ENCODE measurements at regions not wholly inside any gene's neighbourhood (a gene's known extent, or its start where the extent isn't known, plus 50 kb on each side); places are given as distances from the start of the nearest gene placed in this dataset.

DNA sequence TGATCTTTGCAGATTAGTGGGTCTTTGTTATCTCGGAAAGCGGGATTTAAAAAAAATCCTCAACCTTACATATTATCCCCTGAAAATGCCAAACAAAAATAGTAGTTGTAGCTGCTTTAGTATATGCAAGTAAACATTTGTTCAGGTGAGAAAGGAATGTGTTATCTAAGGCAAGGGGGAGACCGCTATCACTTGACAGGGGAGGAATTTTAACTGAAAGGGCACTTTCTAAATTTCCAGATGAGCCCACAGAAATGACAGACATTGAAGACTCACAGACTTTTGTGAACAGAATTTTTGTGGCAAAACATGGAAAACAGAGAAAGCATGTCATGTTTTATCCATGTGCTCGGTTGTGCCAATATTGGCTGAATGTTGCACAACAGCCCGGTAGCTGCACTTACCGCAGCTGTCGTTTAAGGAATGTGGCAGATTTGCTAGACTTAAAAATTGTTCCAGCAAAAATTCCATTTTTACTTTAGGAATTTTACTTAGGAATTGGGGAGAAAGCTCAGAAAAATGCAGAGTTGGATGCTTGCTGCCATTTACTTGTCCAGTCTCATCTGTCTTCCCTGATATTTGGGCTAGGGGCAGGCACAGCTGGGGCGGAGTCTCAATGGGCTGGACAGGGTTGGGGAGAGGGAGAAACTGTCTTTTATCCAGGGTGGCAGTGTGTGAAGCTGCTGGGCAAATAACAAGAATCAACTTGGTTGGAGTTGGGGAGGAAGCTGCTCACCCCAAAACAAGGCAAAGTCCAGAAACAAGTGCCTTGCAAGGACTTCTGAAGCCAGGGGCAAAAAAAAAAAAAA is 94.6 kb upstream of the RPS6KA3 start:
- Mint-ChIP-seq H3K36me3 (ENCODE audit: low read depth) (no peaks in the 10 kb centered on the region), H3K27ac (no peak overlapping the region), H3K4me1 (no peaks in the 10 kb centered on the region), H3K9me3 (no peaks in the 10 kb centered on the region), H3K27me3 (no peaks in the 10 kb centered on the region), H3K4me3 (no peak overlapping the region)
- intact Hi-C loops (cut with micrococcal nuclease): no loop called here
- no peak for DNase-seq

DNA sequence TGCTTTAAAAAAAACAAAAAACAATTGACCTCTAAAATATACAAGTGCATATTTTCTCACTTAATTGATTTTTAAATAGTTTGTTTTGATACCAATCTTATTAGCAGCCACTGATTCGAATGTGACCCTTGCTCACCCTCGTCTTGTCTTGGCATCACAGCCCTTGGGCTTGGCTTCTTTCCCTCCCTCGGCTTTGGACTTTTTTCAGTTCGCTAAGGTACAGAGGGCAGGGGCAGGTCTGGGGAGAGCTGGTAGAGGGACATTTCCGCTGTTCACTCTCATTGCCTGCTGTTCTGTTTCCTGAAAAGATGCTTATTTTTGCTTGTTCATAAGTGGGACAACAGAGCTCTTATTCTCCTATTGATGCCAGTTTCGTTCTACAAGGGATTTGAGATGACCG is 88.5 kb upstream of the RPS6KA3 start:
- Mint-ChIP-seq H3K27me3 (no peaks in the 10 kb centered on the region), H3K27ac (no peak overlapping the region), H3K4me3 (no peak overlapping the region), H3K9me3 (no peaks in the 10 kb centered on the region), H3K36me3 (ENCODE audit: low read depth) (no peaks in the 10 kb centered on the region), H3K4me1 (peaks cover 4% of the 10 kb centered on the region)
- intact Hi-C loops (cut with micrococcal nuclease): no loop called here
- no peak for DNase-seq

DNA sequence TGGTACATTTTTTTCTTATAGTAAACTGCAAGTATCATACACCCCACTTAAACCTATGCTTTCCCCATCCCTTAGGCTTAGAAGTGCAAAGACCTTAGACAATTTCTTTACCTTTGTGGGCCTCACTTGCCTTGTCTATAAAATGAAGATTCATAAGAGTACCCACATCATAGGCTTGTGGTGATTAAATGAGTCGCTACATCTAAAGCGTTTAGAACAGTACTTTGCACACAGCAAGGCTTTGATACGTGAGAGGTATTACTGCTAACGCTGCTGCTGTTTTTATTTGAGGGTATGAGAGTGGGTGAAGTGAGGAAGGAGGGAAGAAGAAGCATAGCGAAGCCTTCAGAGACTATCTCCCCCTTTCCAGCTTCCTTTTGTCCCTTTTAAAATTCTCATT is 87.8 kb upstream of the RPS6KA3 start:
- Mint-ChIP-seq H3K9me3 (no peaks in the 10 kb centered on the region), H3K27ac (no peak overlapping the region), H3K4me3 (no peak overlapping the region), H3K27me3 (no peaks in the 10 kb centered on the region), H3K36me3 (ENCODE audit: low read depth) (no peaks in the 10 kb centered on the region), H3K4me1 (peaks cover 4% of the 10 kb centered on the region)
- intact Hi-C loops (cut with micrococcal nuclease): no loop called here
- DNase-seq: no peak

DNA sequence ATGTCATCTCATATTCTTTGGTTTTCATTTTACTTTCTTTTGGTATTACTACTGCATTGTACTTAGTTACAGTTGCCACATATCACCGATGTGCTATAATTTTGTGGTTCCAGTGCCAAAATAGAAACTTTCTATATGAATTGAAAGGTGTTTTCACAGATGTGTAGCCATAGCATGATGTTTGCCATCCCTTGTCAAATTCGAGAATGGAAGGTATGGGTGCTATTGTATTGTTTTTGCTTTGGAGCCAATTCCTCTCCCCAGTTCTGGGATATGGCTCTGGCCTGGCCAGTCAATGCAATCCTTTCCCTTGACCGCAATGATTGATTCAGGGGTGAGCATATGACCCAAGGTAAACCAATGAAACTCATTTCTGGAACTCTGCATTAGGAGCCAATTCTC is 86.2 kb upstream of the RPS6KA3 start:
- no peaks in the 10 kb centered on the region for H3K9me3 Mint-ChIP-seq
- H3K27ac Mint-ChIP-seq: no peak overlapping the region
- no peaks in the 10 kb centered on the region for H3K27me3 Mint-ChIP-seq
- H3K36me3 Mint-ChIP-seq (ENCODE audit: low read depth): no peaks in the 10 kb centered on the region
- no peak for DNase-seq
- no peak overlapping the region for H3K4me3 Mint-ChIP-seq
- intact Hi-C loops (cut with micrococcal nuclease): no loop called here
- H3K4me1 Mint-ChIP-seq: peaks cover 4% of the 10 kb centered on the region

DNA sequence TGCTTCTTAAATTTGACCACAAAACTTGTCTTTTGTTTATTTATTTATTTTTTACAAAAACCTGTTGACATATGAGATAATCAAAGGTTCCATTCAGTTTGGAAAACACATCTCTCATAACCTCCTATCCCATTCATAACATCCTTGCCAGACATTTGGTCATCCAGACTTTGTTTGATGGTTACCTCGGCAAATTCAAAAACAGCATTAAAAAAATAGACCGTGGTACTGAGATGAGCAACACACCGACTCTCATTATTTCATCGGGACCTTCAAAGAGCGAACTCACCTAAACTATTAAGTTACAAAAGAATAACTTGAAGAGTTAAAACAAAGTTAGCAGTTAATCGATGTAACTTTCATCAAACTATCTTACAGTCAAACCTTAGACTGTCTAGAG is 85.8 kb upstream of the RPS6KA3 start:
- H3K27me3 Mint-ChIP-seq: no peaks in the 10 kb centered on the region
- H3K9me3 Mint-ChIP-seq: no peaks in the 10 kb centered on the region
- no peak overlapping the region for H3K4me3 Mint-ChIP-seq
- no peak for DNase-seq
- no peak overlapping the region for H3K27ac Mint-ChIP-seq
- peaks cover 4% of the 10 kb centered on the region for H3K4me1 Mint-ChIP-seq
- intact Hi-C loops (cut with micrococcal nuclease): no loop called here
- H3K36me3 Mint-ChIP-seq (ENCODE audit: low read depth): no peaks in the 10 kb centered on the region

DNA sequence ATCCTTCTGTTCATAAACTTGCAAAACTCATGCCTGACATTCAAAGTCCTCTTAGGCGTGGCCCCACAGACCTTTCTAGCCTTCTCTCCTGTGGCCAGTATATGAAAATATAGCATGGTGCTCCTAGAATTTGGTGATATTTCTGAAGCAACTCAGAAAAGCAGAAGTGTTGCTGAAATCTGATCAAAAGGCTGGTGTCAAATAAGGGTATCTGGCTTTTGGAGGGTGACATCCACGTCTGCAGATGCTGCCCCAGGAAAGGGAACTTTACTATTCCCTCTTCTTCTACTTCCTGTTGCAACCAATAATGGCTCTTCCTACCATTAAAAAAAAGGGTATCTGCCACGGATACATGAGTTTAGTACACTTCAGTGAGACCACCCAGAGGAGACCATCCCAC is 83.9 kb upstream of the RPS6KA3 start:
- intact Hi-C loops (cut with micrococcal nuclease): no loop called here
- no peak overlapping the region for H3K4me3 Mint-ChIP-seq
- H3K36me3 Mint-ChIP-seq (ENCODE audit: low read depth): no peaks in the 10 kb centered on the region
- no peak overlapping the region for H3K27ac Mint-ChIP-seq
- peaks cover 4% of the 10 kb centered on the region for H3K4me1 Mint-ChIP-seq
- no peak for DNase-seq
- no peaks in the 10 kb centered on the region for H3K9me3 Mint-ChIP-seq
- H3K27me3 Mint-ChIP-seq: no peaks in the 10 kb centered on the region

DNA sequence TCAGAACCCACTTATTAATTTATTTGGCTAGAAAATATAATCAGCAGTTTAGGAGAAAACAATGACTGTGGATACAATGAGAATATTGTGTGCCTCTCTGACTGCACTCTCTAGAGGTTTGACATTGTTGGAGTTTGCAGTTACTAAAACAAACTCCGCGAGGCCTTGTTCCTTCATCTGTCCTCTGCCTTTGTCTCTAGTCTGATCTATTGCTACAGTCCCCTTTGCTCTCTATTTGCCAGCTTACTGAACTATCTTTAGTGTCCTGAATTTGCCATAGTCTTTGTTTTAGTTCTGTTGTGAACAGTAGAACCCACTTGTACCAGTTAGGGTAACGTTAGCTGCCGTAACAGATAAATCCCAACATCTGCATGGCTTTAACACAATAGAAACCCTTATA is 81.4 kb upstream of the RPS6KA3 start:
- H3K27ac Mint-ChIP-seq: no peak overlapping the region
- H3K4me1 Mint-ChIP-seq: no peaks in the 10 kb centered on the region
- H3K36me3 Mint-ChIP-seq (ENCODE audit: low read depth): no peaks in the 10 kb centered on the region
- H3K4me3 Mint-ChIP-seq: no peak overlapping the region
- H3K9me3 Mint-ChIP-seq: peaks cover under 1% of the 10 kb centered on the region
- no peaks in the 10 kb centered on the region for H3K27me3 Mint-ChIP-seq
- intact Hi-C loops (cut with micrococcal nuclease): no loop called here
- no peak for DNase-seq

DNA sequence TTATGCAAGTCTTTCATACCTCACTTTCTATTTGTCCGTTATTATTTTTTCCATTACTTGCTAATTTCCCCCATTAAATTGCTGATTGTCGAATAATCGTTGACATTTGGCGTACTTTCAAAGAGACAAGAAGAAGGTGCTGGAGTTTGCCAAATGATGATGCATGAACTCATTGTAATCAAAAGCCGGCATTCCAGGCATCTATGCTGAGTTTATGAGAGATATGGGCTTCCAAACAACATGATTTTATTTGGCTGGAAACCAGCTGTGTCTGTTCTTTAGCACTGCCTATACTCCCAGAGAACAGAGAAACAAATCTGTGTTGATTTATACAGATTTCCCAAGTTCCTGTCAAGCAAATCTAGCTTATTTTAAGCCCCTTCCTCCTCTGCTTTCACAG is 80.8 kb upstream of the RPS6KA3 start:
- H3K4me3 Mint-ChIP-seq: no peak overlapping the region
- peaks cover 4% of the 10 kb centered on the region for H3K9me3 Mint-ChIP-seq
- DNase-seq: no peak
- no peaks in the 10 kb centered on the region for H3K4me1 Mint-ChIP-seq
- no peak overlapping the region for H3K27ac Mint-ChIP-seq
- H3K36me3 Mint-ChIP-seq (ENCODE audit: low read depth): no peaks in the 10 kb centered on the region
- intact Hi-C loops (cut with micrococcal nuclease): no loop called here
- H3K27me3 Mint-ChIP-seq: no peaks in the 10 kb centered on the region

DNA sequence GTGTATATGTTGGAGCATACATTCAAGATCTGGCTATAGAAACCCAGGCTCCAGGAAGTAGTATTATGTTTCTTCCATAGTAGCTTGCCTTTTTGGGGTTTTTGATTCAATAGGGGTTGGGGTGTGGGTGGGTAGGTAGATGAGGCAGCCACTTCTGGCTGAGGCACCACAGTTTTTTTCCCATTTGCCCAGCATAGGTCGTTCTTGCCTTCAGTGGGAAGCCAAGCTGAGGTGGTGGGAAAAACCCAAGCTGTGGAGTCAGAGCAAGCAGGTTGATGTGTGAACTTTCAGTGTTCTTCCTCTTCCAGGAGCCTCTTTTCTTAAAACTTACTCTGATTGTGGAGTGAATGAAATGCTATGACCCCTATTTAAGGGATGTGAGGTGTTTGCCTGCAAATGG is 67.0 kb upstream of the RPS6KA3 start:
- peaks cover 4% of the 10 kb centered on the region for H3K4me1 Mint-ChIP-seq
- intact Hi-C loops (cut with micrococcal nuclease): loop anchor here (5.0 kb wide), 1 partner anchor 66 kb away; the partner anchor contains the start of gene RPS6KA3
- no peaks in the 10 kb centered on the region for H3K27me3 Mint-ChIP-seq
- H3K9me3 Mint-ChIP-seq: no peaks in the 10 kb centered on the region
- no peak for DNase-seq
- H3K4me3 Mint-ChIP-seq: no peak overlapping the region
- H3K27ac Mint-ChIP-seq: no peak overlapping the region
- H3K36me3 Mint-ChIP-seq (ENCODE audit: low read depth): no peaks in the 10 kb centered on the region

DNA sequence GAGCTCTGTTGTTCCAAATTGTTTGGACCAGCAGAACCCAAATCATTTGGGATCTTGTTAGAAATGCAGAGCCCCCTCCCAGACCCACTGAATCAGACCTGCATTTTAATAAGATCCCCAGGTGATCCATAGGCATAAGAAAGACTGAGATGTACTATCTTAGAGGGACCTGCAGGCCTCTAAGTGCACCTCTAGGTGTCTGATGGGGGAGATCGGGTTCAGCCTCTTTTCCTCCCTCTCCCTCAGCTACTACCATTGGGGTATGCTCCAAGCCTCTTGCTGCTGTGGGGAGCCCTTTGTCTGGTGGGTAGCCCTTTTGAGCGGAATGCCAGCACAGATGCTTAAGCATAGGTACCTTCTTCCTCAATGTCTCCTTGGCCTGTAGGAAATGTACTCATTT is 63.8 kb upstream of the RPS6KA3 start:
- Mint-ChIP-seq H3K4me3 (no peak overlapping the region), H3K27me3 (no peaks in the 10 kb centered on the region), H3K27ac (no peak overlapping the region), H3K36me3 (ENCODE audit: low read depth) (no peaks in the 10 kb centered on the region), H3K9me3 (no peaks in the 10 kb centered on the region), H3K4me1 (peaks cover 4% of the 10 kb centered on the region)
- intact Hi-C loops (cut with micrococcal nuclease): loop anchor here (5.0 kb wide), 1 partner anchor 63 kb away; the partner anchor contains the start of gene RPS6KA3
- no peak for DNase-seq

DNA sequence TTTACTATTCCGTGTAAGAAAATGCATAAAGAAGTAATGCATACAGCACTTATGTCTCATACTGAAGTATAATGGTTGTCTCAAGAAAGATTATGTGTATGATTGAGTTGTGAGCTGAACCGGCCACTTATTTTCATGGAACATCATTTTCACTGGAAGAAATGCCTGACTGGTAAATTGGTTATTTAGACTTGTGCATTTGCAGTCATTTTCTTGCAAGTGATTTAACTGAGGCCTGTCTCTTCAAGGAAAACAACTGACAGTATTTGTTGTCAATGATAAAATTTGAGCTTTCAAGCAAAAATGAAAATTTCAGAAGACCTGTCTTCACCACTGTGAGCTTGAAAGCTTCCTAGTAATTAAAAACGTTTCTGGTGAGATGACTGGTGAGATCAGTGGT is 62.7 kb upstream of the RPS6KA3 start:
- no peak overlapping the region for H3K4me3 Mint-ChIP-seq
- H3K27me3 Mint-ChIP-seq: peaks cover 2% of the 10 kb centered on the region
- intact Hi-C loops (cut with micrococcal nuclease): no loop called here
- peaks cover 4% of the 10 kb centered on the region for H3K4me1 Mint-ChIP-seq
- no peaks in the 10 kb centered on the region for H3K9me3 Mint-ChIP-seq
- no peak overlapping the region for H3K27ac Mint-ChIP-seq
- no peak for DNase-seq
- no peaks in the 10 kb centered on the region for H3K36me3 Mint-ChIP-seq (ENCODE audit: low read depth)

DNA sequence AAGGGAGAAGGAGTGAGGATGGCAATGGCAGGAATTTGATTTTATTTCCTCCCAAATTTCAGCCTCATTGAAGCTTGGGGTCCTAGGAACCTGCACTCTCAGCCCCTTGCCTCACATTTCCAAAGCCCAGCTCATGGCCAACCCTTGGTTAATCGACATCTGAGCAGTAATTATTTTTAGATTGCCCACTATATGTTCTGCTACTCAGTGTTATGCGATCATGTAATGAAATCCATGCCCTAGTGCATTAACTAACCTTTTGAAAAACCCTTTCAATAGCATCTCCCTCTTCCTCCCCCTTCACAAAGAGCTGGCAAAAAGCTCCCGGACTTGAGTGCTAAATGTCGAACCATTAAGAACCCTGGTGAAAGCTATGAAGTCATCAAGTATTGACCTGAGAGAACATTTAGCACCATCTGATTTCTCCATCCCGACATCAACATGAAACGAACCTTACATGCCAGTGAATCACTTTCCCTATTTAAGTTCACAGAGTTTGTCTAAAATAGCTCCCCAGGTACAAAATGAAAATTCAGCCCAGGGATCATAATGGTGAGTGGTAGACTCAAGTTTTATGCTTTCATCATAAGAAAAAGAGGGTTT is 59.2 kb upstream of the RPS6KA3 start:
- no peak for DNase-seq
- H3K4me3 Mint-ChIP-seq: no peak overlapping the region
- peaks cover 12% of the 10 kb centered on the region for H3K4me1 Mint-ChIP-seq
- intact Hi-C loops (cut with micrococcal nuclease): no loop called here
- H3K27ac Mint-ChIP-seq: no peak overlapping the region
- H3K36me3 Mint-ChIP-seq (ENCODE audit: low read depth): no peaks in the 10 kb centered on the region
- peaks cover 3% of the 10 kb centered on the region for H3K9me3 Mint-ChIP-seq
- peaks cover 6% of the 10 kb centered on the region for H3K27me3 Mint-ChIP-seq

DNA sequence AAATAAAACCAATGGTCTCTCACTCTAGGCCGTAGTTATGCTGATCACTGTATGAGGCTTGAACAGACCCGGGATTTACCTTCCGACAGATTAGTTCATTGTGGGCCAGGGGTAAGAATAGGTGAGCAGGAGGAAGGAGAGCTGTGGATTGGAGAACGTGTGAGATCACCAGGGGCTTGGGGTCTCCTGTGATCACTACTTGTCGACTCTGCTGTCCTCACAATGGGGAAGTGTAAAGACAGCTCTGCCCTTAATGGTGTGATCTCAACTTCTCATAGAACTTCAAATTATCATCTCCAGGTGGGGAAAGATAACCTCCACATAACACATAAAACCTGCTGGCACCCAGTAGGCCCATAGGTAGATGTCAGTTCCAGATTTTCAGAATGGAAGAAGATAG is 56.2 kb upstream of the RPS6KA3 start:
- H3K36me3 Mint-ChIP-seq (ENCODE audit: low read depth): no peaks in the 10 kb centered on the region
- no peak overlapping the region for H3K4me3 Mint-ChIP-seq
- H3K27me3 Mint-ChIP-seq: peaks cover 8% of the 10 kb centered on the region
- peaks cover 3% of the 10 kb centered on the region for H3K9me3 Mint-ChIP-seq
- no peak for DNase-seq
- intact Hi-C loops (cut with micrococcal nuclease): no loop called here
- peaks cover 18% of the 10 kb centered on the region for H3K4me1 Mint-ChIP-seq
- no peak overlapping the region for H3K27ac Mint-ChIP-seq

DNA sequence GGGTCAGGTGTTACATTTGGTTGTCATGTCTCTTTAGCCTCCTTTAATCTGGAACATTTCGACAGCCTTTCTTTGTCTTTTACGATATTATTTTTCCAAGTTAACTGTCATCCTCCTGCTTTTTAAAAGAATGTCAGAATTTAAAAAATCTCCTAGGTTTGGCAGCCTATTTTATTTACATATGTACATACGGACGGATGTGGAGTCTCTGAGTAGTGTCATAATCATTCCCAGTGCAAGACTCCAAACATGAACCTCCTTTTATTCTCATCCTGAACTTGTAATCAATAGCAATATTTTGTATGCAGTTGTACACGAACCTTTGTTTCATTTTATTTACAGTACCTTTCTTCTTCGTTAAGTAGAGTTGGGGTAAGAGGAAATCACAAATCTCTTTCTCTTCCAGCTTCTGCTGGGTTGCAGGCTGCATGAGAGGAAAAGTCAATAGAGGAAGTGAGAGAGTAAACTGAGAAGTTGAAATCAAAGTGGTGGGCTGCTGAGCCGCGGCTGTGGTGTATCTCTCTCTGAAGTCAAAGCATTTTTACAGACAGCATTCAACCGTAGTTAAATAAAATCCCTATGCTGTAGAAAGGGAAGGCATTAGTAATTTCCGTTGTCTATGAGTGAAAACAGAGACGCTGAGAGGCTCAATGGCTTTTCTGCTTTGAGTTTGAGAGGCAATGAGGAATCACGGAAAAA is 53.9 kb upstream of the RPS6KA3 start:
- Mint-ChIP-seq H3K4me3 (peak overlapping the region; percentile 31), H3K9me3 (peaks cover 3% of the 10 kb centered on the region)

More for the DNA sequence above, 53.9 kb upstream of the RPS6KA3 start:
- Mint-ChIP-seq H3K27me3 (peaks cover 8% of the 10 kb centered on the region), H3K36me3 (ENCODE audit: low read depth) (no peaks in the 10 kb centered on the region), H3K27ac (no peak overlapping the region), H3K4me1 (peaks cover 18% of the 10 kb centered on the region)
- intact Hi-C loops (cut with micrococcal nuclease): no loop called here
- DNase-seq: peak; percentile 62
